ENCODE measurements at regions not wholly inside any gene's neighbourhood (a gene's known extent, or its start where the extent isn't known, plus 50 kb on each side); places are given as distances from the start of the nearest gene placed in this dataset.

- Histone ChIP-seq H4K20me1 (ENCODE audit: insufficient read depth, low read depth, low read length) (no peaks in the 10 kb centered on the region), H3K4me2 (ENCODE audit: low read depth, low read length, poor library complexity, severe bottlenecking) (no peak overlapping the region), H3K27me3 (ENCODE audit: low read length) (no peaks in the 10 kb centered on the region), H3K9me3 (ENCODE audit: low read length) (peaks cover 9% of the 10 kb centered on the region), H3K9me2 (replicated peaks; ENCODE audit: insufficient read depth, low read length) (no peaks in the 10 kb centered on the region), H3K36me3 (ENCODE audit: insufficient read depth, low read length) (no peaks in the 10 kb centered on the region), H3K4me3 (ENCODE audit: low read length) (no peak overlapping the region), H3K79me2 (ENCODE audit: low read length) (no peaks in the 10 kb centered on the region), H3K9ac (ENCODE audit: low read length) (no peak overlapping the region), H2AFZ (ENCODE audit: low read length) (no peak overlapping the region), H3K27ac (ENCODE audit: low read length) (no peak overlapping the region), H3K4me1 (ENCODE audit: low read length) (no peaks in the 10 kb centered on the region)
- no peak for DNase-seq
These were observed 457.0 kb downstream of the SPATA31D1 start for GRCh38 chr9:82445556-82445955.

GRCh38 chr9:82447343-82447742 lies 458.8 kb downstream of the SPATA31D1 start:
- Histone ChIP-seq H3K4me2 (ENCODE audit: low read depth, low read length, poor library complexity, severe bottlenecking) (no peak overlapping the region), H2AFZ (ENCODE audit: low read length) (no peak overlapping the region), H3K9me3 (ENCODE audit: low read length) (peaks cover 13% of the 10 kb centered on the region), H3K79me2 (ENCODE audit: low read length) (no peaks in the 10 kb centered on the region), H4K20me1 (ENCODE audit: insufficient read depth, low read depth, low read length) (no peaks in the 10 kb centered on the region), H3K36me3 (ENCODE audit: insufficient read depth, low read length) (no peaks in the 10 kb centered on the region), H3K27me3 (ENCODE audit: low read length) (no peaks in the 10 kb centered on the region), H3K27ac (ENCODE audit: low read length) (no peak overlapping the region), H3K4me1 (ENCODE audit: low read length) (no peaks in the 10 kb centered on the region), H3K9ac (ENCODE audit: low read length) (no peak overlapping the region), H3K9me2 (replicated peaks; ENCODE audit: insufficient read depth, low read length) (no peaks in the 10 kb centered on the region), H3K4me3 (ENCODE audit: low read length) (no peak overlapping the region)
- DNase-seq: no peak

GRCh38 chr9:82449986-82450385 lies 461.4 kb downstream of the SPATA31D1 start:
- H3K4me1 ChIP-seq (ENCODE audit: low read length): no peaks in the 10 kb centered on the region
- H3K36me3 ChIP-seq (ENCODE audit: insufficient read depth, low read length): no peaks in the 10 kb centered on the region
- H2AFZ ChIP-seq (ENCODE audit: low read length): no peak overlapping the region
- no peak overlapping the region for H3K4me2 ChIP-seq (ENCODE audit: low read depth, low read length, poor library complexity, severe bottlenecking)
- H3K9ac ChIP-seq (ENCODE audit: low read length): no peak overlapping the region
- no peaks in the 10 kb centered on the region for H3K27me3 ChIP-seq (ENCODE audit: low read length)
- H3K9me2 ChIP-seq (replicated peaks; ENCODE audit: insufficient read depth, low read length): no peaks in the 10 kb centered on the region
- H4K20me1 ChIP-seq (ENCODE audit: insufficient read depth, low read depth, low read length): no peaks in the 10 kb centered on the region
- H3K27ac ChIP-seq (ENCODE audit: low read length): no peak overlapping the region
- H3K4me3 ChIP-seq (ENCODE audit: low read length): no peak overlapping the region
- no peaks in the 10 kb centered on the region for H3K79me2 ChIP-seq (ENCODE audit: low read length)
- H3K9me3 ChIP-seq (ENCODE audit: low read length): peaks cover 23% of the 10 kb centered on the region
- DNase-seq: no peak

DNA sequence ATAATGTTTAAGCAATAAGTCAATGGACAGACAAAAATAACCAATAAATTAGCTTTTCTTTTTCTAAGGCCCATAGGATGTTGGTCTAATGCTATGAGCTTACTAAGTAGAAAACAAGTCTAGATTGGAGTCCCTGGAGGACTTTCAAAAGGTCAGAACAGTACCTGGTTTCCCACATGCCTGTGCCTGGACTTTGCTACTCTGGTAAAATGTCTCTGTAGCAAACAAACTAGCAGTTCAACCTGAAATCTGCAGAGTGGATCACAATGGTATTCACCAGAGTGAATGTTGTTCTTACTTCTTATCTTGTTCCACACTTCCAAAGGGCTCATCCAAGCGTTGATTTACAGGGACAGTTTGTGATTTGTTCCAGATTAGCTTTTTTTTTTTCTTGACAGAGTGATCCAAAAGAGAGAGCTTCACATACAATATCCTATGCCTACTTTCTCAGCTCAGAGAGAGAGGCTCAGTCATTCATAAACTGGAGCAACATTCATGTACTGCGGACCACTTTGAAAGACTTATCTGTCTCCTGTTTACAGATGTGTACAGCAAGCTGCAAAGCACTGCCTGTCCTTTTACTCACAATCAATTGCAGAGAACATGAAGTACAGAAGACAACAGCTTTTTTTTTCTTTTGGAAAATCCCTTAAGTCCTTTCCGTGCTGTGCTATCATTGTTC lies 466.1 kb downstream of the SPATA31D1 start:
- H3K4me1 ChIP-seq (ENCODE audit: low read length): no peaks in the 10 kb centered on the region
- H4K20me1 ChIP-seq (ENCODE audit: insufficient read depth, low read depth, low read length): no peaks in the 10 kb centered on the region
- H2AFZ ChIP-seq (ENCODE audit: low read length): no peak overlapping the region
- no peak for DNase-seq
- H3K9me3 ChIP-seq (ENCODE audit: low read length): peaks cover 24% of the 10 kb centered on the region
- no peaks in the 10 kb centered on the region for H3K9me2 ChIP-seq (replicated peaks; ENCODE audit: insufficient read depth, low read length)
- H3K27me3 ChIP-seq (ENCODE audit: low read length): no peaks in the 10 kb centered on the region
- H3K79me2 ChIP-seq (ENCODE audit: low read length): no peaks in the 10 kb centered on the region
- no peaks in the 10 kb centered on the region for H3K36me3 ChIP-seq (ENCODE audit: insufficient read depth, low read length)
- no peak overlapping the region for H3K9ac ChIP-seq (ENCODE audit: low read length)
- H3K4me3 ChIP-seq (ENCODE audit: low read length): no peak overlapping the region
- no peak overlapping the region for H3K27ac ChIP-seq (ENCODE audit: low read length)
- no peak overlapping the region for H3K4me2 ChIP-seq (ENCODE audit: low read depth, low read length, poor library complexity, severe bottlenecking)

- Histone ChIP-seq H3K4me1 (ENCODE audit: low read length) (no peaks in the 10 kb centered on the region), H3K27ac (ENCODE audit: low read length) (no peak overlapping the region), H3K36me3 (ENCODE audit: insufficient read depth, low read length) (no peaks in the 10 kb centered on the region), H3K27me3 (ENCODE audit: low read length) (no peaks in the 10 kb centered on the region), H4K20me1 (ENCODE audit: insufficient read depth, low read depth, low read length) (no peaks in the 10 kb centered on the region), H2AFZ (ENCODE audit: low read length) (no peak overlapping the region), H3K4me3 (ENCODE audit: low read length) (no peak overlapping the region), H3K9me3 (ENCODE audit: low read length) (peaks cover 20% of the 10 kb centered on the region), H3K4me2 (ENCODE audit: low read depth, low read length, poor library complexity, severe bottlenecking) (no peak overlapping the region), H3K9me2 (replicated peaks; ENCODE audit: insufficient read depth, low read length) (no peaks in the 10 kb centered on the region), H3K9ac (ENCODE audit: low read length) (no peak overlapping the region), H3K79me2 (ENCODE audit: low read length) (no peaks in the 10 kb centered on the region)
- no peak for DNase-seq
These were observed 468.1 kb downstream of the SPATA31D1 start for GRCh38 chr9:82456642-82457041.

- no peak overlapping the region for H3K9ac ChIP-seq (ENCODE audit: low read length)
- peaks cover 18% of the 10 kb centered on the region for H3K9me3 ChIP-seq (ENCODE audit: low read length)
- no peak overlapping the region for H3K4me3 ChIP-seq (ENCODE audit: low read length)
- H3K27ac ChIP-seq (ENCODE audit: low read length): no peak overlapping the region
- no peaks in the 10 kb centered on the region for H3K9me2 ChIP-seq (replicated peaks; ENCODE audit: insufficient read depth, low read length)
- H3K79me2 ChIP-seq (ENCODE audit: low read length): no peaks in the 10 kb centered on the region
- no peak overlapping the region for H3K4me2 ChIP-seq (ENCODE audit: low read depth, low read length, poor library complexity, severe bottlenecking)
- H3K27me3 ChIP-seq (ENCODE audit: low read length): no peaks in the 10 kb centered on the region
- no peaks in the 10 kb centered on the region for H3K4me1 ChIP-seq (ENCODE audit: low read length)
- no peaks in the 10 kb centered on the region for H4K20me1 ChIP-seq (ENCODE audit: insufficient read depth, low read depth, low read length)
- DNase-seq: no peak
- H3K36me3 ChIP-seq (ENCODE audit: insufficient read depth, low read length): no peaks in the 10 kb centered on the region
- H2AFZ ChIP-seq (ENCODE audit: low read length): no peak overlapping the region
These were observed 468.7 kb downstream of the SPATA31D1 start for GRCh38 chr9:82457298-82457697.

- Histone ChIP-seq H3K9me2 (replicated peaks; ENCODE audit: insufficient read depth, low read length) (no peaks in the 10 kb centered on the region), H3K4me2 (ENCODE audit: low read depth, low read length, poor library complexity, severe bottlenecking) (no peak overlapping the region), H2AFZ (ENCODE audit: low read length) (no peak overlapping the region), H3K4me3 (ENCODE audit: low read length) (no peak overlapping the region), H4K20me1 (ENCODE audit: insufficient read depth, low read depth, low read length) (no peaks in the 10 kb centered on the region), H3K79me2 (ENCODE audit: low read length) (no peaks in the 10 kb centered on the region), H3K27me3 (ENCODE audit: low read length) (no peaks in the 10 kb centered on the region), H3K36me3 (ENCODE audit: insufficient read depth, low read length) (no peaks in the 10 kb centered on the region), H3K4me1 (ENCODE audit: low read length) (no peaks in the 10 kb centered on the region), H3K9me3 (ENCODE audit: low read length) (peaks cover 18% of the 10 kb centered on the region), H3K27ac (ENCODE audit: low read length) (no peak overlapping the region), H3K9ac (ENCODE audit: low read length) (no peak overlapping the region)
- DNase-seq: no peak
These were observed 469.3 kb downstream of the SPATA31D1 start for GRCh38 chr9:82457891-82458290.

GRCh38 chr9:82458296-82458695 lies 469.7 kb downstream of the SPATA31D1 start:
- H3K36me3 ChIP-seq (ENCODE audit: insufficient read depth, low read length): no peaks in the 10 kb centered on the region
- H3K9ac ChIP-seq (ENCODE audit: low read length): no peak overlapping the region
- no peak overlapping the region for H2AFZ ChIP-seq (ENCODE audit: low read length)
- no peak overlapping the region for H3K4me2 ChIP-seq (ENCODE audit: low read depth, low read length, poor library complexity, severe bottlenecking)
- no peaks in the 10 kb centered on the region for H3K4me1 ChIP-seq (ENCODE audit: low read length)
- H3K9me3 ChIP-seq (ENCODE audit: low read length): peaks cover 22% of the 10 kb centered on the region
- H3K27ac ChIP-seq (ENCODE audit: low read length): no peak overlapping the region
- H3K9me2 ChIP-seq (replicated peaks; ENCODE audit: insufficient read depth, low read length): no peaks in the 10 kb centered on the region
- DNase-seq: no peak
- H3K79me2 ChIP-seq (ENCODE audit: low read length): no peaks in the 10 kb centered on the region
- H3K4me3 ChIP-seq (ENCODE audit: low read length): no peak overlapping the region
- no peaks in the 10 kb centered on the region for H4K20me1 ChIP-seq (ENCODE audit: insufficient read depth, low read depth, low read length)
- no peaks in the 10 kb centered on the region for H3K27me3 ChIP-seq (ENCODE audit: low read length)

Data from Karpas-422 (cell line).